ENCODE measurements at regions not wholly inside any gene's neighbourhood (a gene's known extent, or its start where the extent isn't known, plus 50 kb on each side); places are given as distances from the start of the nearest gene placed in this dataset.

- TF ChIP-seq ZNF8 (CRISPR knock-in tag; IDR thresholded peaks at IDR 0.05) (no peak), BACH2 (CRISPR knock-in tag; IDR thresholded peaks at IDR 0.05; ENCODE audit: borderline replicate concordance) (no peak), CSDC2 (CRISPR knock-in tag; IDR thresholded peaks at IDR 0.05) (no peak), RARB (CRISPR knock-in tag; IDR thresholded peaks at IDR 0.05) (no peak), OSR1 (CRISPR knock-in tag; IDR thresholded peaks at IDR 0.05) (no peak), POU6F1 (CRISPR knock-in tag; IDR thresholded peaks at IDR 0.05; ENCODE audit: borderline replicate concordance, low read depth) (no peak), ZNF565 (CRISPR knock-in tag; conservative IDR thresholded peaks at IDR 0.05; ENCODE audit: low read depth) (no peak), CSRNP3 (CRISPR knock-in tag; IDR thresholded peaks at IDR 0.05) (no peak), TCF4 (CRISPR knock-in tag; IDR thresholded peaks at IDR 0.05; ENCODE audit: borderline replicate concordance) (no peak), TSHZ2 (CRISPR knock-in tag; IDR thresholded peaks at IDR 0.05) (no peak), PATZ1 (CRISPR knock-in tag; IDR thresholded peaks at IDR 0.05; ENCODE audit: borderline replicate concordance) (no peak), PPARA (CRISPR knock-in tag; IDR thresholded peaks at IDR 0.05; ENCODE audit: borderline replicate concordance) (no peak), ZFP3 (CRISPR knock-in tag; IDR thresholded peaks at IDR 0.05) (no peak), SNAI2 (CRISPR knock-in tag; IDR thresholded peaks at IDR 0.05) (no peak), ISL1 (CRISPR knock-in tag; IDR thresholded peaks at IDR 0.05) (no peak)
- ATAC-seq, result no peak
Measured at GRCh38 chr16:80063031-80063712, 462.6 kb upstream of the MAF start.

GRCh38 chr16:80062361-80063030 is 462.0 kb upstream of the MAF start:
- ATAC-seq, result no peak

More at GRCh38 chr16:80062361-80063030, 462.0 kb upstream of the MAF start:
- TF ChIP-seq ZFP30 (CRISPR knock-in tag; IDR thresholded peaks at IDR 0.05) (no peak), RARB (CRISPR knock-in tag; IDR thresholded peaks at IDR 0.05) (no peak), CSDC2 (CRISPR knock-in tag; IDR thresholded peaks at IDR 0.05) (no peak), TSHZ2 (CRISPR knock-in tag; IDR thresholded peaks at IDR 0.05) (no peak), ZNF565 (CRISPR knock-in tag; conservative IDR thresholded peaks at IDR 0.05; ENCODE audit: low read depth) (no peak), ZFP3 (CRISPR knock-in tag; IDR thresholded peaks at IDR 0.05) (no peak), CSRNP3 (CRISPR knock-in tag; IDR thresholded peaks at IDR 0.05) (no peak), ZNF8 (CRISPR knock-in tag; IDR thresholded peaks at IDR 0.05) (no peak), ESRRG (CRISPR knock-in tag; IDR thresholded peaks at IDR 0.05) (no peak), ISL1 (CRISPR knock-in tag; IDR thresholded peaks at IDR 0.05) (no peak)
